Effector CD4-positive, alpha-beta T cell (primary cell): ENCODE measurements at regions not wholly inside any gene's neighbourhood (a gene's known extent, or its start where the extent isn't known, plus 50 kb on each side); places are given as distances from the start of the nearest gene placed in this dataset.
"Not testable (repeated sequence)": the region's sequence is repeated elsewhere in the genome, so short reads cannot be mapped to it uniquely, and the experiment has no call there.

Source experiments
- DNase-seq: peaks from one replicate; pipeline ENCODE4 v3.0.0-alpha.2; 2020

DNA sequence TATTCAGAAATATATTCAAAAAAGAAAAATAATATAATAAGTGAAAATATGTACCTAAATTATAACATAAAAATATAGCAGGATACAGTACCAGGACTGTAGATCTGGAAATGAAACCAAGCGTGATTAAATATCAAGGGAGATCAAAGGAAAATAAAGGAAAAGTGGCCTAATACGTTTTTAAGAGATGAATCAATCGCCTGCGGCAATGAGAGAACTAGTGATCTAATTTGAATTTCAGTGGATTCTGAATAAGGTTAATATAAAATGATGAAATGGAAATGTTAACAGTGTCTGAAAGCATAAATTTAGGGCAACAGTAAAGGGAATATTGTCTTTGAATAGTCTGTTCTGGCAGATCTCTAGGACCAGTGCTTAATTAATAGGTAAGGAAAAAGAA, 1761.9 kb upstream of the ACO1 start:
- DNase-seq, result no peak

GRCh38 chr9:30628915-30629567, 1755.4 kb upstream of the ACO1 start:
- DNase-seq, result no peak

GRCh38 chr9:30630459-30630858, 1754.0 kb upstream of the ACO1 start:
- no peak for DNase-seq

GRCh38 chr9:30646639-30647038, 1737.8 kb upstream of the ACO1 start:
- not testable (repeated sequence) for DNase-seq

DNA sequence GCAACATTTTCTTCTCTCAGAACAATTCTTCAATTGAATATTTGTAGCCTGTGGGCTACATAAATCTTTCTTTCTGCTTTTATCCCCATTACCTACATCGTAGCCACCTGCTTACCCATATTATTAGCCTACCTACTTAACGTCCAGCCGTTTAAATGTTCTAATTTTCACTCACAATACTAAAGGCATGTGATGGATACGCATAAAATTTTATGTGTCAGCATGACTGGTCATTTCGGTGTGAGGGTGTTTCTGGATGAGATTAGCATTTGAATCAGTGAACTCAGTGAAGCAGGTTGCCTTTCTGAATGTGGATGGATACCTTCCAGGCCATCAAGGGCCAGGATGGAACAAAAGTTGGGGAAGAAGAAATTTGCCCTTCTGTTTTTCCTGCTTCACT, 1722.5 kb upstream of the ACO1 start:
- DNase-seq, result no peak

DNA sequence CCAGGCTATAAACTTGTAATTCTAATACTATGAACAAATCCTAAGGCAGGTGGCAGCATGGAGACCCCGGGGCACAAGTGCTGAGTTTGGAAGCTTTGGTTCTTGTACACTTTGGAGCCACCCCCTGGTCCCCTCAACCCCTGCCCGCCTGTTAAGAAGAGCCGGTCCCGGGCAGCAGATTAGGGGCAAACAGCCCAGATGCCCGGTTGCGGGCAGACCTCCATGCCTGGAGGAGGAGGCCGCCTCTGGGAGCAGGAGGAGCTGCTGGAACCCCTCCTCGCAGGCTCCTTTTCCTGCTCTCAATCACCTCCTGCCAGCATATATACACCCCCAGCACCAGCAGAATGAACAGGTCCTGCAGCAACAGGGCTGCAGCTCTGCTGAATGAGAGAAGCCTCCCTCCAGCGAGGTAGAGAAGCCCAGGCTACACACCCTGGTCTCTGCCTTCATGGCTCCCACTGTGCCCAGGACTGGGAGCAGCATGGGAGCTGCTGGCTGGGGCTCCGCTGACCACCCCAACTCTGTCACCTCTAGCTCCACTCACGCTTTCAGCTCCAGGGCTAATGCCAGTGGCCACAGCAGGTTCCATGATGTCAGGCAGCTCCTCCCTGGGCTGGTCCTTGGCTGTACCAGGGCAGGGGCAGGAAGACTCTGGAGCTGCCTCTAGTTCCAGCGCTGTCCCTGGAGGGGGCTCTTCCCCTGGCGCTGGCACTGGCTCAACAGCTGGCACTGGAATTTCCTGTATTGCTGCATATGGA, 1713.5 kb upstream of the ACO1 start:
- no peak for DNase-seq

DNA sequence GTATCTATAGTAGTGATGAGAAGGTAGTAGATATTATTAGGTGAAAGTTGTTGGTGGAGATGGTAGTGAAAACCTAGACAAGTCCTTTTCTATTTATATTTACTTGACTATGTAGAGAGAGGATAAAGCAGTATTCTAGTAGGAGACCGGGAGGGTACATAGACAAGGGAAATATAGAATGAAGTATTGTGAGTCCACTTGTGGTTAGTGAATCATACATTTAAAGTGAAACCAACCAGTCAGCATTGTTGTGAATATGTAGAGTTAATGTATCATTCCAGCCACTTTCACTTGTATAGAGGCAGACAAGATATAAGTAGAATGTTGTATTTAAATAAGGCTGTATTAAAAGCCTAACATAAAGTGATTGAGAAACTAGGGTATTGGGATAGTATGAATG, 1711.3 kb upstream of the ACO1 start:
- no peak for DNase-seq

GRCh38 chr9:30676651-30677050, 1707.8 kb upstream of the ACO1 start:
- DNase-seq, result no peak

DNA sequence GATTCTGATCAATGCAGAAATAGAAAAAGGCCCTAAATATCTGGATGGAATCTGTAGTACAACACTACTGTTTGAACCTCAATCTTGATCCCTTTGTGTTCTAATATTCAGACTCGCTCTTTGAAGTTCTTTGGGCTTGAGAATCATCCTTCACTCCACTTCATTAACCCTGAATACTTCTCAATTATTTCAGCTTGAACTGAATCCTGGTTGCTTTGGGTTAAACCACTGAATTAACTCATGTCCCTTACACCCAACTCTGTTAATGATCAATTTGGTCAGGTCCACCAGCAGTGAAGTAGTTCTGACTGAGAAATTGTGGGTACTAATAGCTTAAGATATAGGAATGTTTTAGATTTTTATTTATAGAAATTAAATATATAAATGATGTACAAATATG, 1707.2 kb upstream of the ACO1 start:
- DNase-seq, result no peak

- DNase-seq, result no peak
These were observed 1695.6 kb upstream of the ACO1 start for GRCh38 chr9:30688801-30689200.

- no peak for DNase-seq
These were observed 1686.5 kb upstream of the ACO1 start for GRCh38 chr9:30697958-30698357.

DNA sequence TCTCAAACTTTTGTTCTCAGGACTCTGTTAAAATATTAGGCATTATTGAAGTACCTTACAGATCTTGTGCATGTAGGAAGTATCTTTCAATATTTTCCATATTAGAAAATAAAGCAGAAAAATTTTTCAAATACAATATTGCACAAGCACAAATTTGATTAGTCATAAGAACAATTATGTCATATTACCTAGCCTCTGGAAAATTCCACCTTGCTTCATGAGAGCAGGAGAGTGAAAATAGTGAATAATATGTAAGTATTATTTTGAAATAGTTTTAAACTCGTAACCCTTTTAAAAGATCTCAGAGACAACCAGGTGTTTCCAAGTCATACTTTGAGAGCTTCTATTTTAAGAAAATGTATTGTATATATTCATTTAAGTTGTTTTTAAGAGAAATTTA, 1672.9 kb upstream of the ACO1 start:
- DNase-seq, result no peak

DNA sequence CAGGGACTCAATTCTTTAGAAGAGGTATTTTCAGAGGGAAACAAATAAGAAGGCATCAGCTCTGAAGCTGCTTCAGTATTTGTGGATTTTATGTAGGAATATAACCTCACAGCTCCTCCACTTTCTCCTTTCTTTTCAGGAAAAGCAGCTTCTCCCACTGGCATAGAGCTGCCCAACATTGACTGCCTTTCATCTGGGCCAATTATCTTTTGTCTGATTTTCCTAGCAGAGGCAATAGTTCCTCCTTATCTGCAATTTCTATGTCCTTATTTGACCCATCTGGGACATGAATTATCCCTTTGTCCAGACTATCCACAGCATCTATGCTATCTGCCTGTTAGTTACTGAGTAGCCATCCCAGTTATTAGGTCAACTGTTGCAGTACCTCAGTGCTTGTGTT, 1671.2 kb upstream of the ACO1 start:
- no peak for DNase-seq

GRCh38 chr9:30714389-30714788, 1670.1 kb upstream of the ACO1 start:
- no peak for DNase-seq

GRCh38 chr9:30718483-30718882, 1666.0 kb upstream of the ACO1 start:
- no peak for DNase-seq

DNA sequence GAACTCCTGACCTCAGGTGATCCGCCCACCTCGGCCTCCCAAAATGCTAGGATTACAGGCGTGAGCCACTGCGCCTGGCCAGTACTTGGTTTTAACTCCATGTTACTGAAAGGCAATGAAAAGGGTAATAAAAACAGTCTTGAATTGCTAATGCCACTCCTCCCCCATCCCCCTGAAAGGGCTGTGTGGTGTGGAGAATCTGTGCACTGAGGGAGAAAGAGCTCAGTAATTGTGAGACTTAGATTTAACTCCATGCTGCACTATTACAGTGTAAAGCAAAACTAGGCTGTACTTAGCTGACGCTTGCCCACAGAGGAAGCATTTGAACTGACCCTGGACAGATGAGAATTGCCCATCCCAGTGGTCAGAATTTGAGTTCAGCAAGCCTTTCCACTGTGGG, 1662.4 kb upstream of the ACO1 start:
- no peak for DNase-seq

GRCh38 chr9:30723656-30724055, 1660.8 kb upstream of the ACO1 start:
- no peak for DNase-seq

- DNase-seq, result no peak
These were observed 1652.4 kb upstream of the ACO1 start for GRCh38 chr9:30732060-30732459.

DNA sequence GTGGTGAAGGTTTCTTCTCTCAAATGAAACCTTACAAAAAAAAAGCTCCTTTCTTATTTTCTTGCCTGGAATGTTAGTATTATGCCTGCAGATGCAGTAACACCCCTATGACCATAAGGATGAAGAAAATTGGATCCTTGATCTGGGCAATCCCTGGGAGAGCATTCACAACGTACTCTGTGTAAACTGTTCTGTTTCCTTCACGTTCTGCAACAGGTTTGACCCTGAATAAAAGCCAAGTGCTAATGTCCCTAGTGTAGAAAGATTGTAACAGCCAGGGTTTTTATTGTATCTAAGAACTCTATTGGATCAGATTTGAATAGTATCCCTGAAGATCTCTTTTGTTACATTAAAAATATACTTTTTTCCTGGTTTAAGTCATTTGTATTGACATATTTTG, 1639.6 kb upstream of the ACO1 start:
- DNase-seq, result no peak

- no peak for DNase-seq
These were observed 1637.9 kb upstream of the ACO1 start for GRCh38 chr9:30746589-30746988.

GRCh38 chr9:30757723-30758122, 1626.7 kb upstream of the ACO1 start:
- DNase-seq, result no peak

GRCh38 chr9:30758726-30759446, 1625.6 kb upstream of the ACO1 start:
- DNase-seq, result no peak

DNA sequence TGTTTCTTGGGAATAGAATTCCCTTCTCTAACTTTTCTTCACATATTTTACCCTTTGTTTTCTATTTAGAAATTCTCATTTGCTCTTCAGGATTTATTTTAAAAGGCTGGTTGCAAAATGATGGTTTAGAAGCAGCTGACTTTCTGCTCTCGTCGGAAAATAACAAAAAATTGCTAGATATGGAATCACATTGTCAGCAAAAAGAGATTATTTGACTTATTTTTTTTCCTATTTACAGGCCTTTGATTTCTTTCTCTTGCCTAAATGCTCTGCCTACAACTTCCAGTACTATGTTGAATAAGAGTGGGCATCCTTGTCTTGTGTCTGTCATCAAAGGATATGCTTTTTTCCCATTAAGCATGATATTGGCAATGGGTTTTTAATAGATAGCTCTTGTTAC, 1619.1 kb upstream of the ACO1 start:
- no peak for DNase-seq

- no peak for DNase-seq
These were observed 1613.2 kb upstream of the ACO1 start for GRCh38 chr9:30771163-30771708.
